Fibroblast of upper back skin (primary cell): ENCODE measurements at regions not wholly inside any gene's neighbourhood (a gene's known extent, or its start where the extent isn't known, plus 50 kb on each side); places are given as distances from the start of the nearest gene placed in this dataset.

Experiments used
- DNase-seq: peaks from one replicate; pipeline ENCODE4 v3.0.0-alpha.2; 2013

DNA sequence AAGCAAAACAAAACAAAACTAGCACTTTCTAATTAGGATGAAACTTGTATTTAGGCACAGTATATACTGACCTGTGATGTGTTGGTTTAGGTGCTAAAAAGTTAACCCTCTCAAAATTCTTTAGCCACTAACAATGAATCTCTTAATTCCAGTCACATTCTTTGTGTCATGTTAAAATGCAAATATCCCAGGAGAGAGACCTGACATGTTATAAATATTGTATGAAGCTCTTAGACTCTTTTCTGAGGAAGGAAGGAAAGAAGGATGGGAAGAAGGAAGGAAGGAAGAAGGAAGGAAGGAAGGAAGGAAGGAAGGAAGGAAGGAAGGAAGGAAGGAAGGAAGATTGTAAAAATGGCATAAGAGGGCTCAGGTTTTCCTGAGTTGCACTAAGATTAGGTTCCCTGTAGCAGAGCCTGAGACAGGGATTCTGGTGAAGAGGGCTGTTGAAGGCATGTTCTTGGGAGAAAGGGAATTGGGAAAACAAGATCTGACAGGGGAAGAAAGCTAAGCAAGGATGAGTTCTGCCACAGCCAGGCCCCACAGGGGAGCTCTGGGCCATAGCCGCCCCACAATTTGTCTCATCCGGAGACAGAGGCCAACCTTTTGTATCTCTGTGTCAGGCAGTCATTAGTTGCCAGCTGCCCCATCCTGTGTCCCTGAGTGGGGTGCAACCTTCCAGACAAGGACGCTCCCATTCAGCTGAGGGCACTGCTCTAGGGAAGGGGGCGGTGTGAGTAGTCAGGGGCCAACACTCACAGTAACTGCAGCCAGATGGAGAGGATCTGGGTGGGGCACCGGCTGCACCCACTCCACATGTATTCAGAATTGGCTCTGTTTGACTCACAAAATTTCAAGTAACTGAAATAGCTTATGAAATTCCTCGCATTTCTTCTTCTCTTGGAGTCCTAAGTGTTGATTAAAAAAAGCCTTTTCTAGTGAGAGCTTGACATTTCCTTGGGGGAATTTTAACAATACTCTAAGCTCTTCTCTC lies 189.3 kb upstream of the ARG1 start:
- peak; percentile 44 for DNase-seq

DNA sequence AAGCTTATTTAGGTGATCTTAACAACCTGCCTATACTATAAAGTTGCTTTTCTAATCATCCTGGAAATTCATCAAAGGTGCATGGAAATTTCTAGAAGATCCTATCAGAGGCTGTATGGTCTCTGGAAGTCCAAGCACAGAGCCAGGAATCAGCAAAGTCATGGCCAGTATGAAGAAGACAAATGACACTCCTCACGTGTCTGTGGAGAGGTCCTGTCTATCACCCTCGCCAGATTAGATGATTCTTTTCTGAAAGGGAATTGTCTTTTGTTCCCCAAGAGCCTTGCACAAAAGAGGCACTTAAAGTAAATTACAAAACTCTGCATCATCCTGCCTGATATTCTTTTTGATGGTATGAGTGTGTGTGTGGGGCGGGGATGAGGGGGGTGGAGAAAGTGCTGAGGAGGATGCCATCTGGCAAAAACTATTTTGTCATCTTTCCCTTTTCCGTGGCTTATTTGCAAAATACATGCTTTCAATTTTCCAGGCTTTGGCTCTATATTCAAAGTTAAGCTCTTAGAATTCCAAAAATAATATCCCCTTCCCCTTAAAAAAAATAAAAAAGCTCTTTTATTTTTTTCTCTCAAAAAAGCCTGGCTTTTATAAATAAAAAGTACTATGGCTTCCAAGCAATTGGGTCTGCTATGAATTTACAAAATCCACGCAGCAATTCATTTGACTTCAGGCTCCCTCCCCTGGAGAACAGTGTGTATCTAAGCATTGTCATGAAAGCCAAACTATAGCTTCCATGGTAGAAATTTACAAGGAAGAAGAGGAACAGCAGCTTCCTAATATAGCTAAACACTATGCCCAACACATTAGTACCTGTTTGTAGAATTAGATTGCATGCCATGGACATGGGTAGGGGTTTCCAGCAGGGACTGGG lies 185.2 kb upstream of the ARG1 start:
- no peak for DNase-seq

DNA sequence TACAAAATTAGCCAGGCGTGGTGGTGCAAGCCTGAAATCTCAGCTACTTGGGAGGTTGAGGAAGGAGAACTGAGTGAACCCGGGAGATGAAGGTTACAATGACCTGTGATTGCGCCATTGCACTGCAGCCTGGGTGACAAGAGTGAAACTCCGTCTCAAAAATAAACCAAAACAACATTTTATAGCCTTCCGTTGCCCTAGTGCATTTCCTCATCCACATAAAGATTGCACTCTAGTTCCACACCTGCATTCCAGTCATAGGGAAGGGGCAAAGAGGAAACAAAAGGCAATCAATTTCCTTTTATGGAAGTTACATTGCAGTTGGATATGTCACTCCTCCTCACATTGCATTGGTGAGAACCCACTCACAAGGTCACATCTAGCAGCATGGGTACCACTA lies 182.7 kb upstream of the ARG1 start:
- no peak for DNase-seq

DNA sequence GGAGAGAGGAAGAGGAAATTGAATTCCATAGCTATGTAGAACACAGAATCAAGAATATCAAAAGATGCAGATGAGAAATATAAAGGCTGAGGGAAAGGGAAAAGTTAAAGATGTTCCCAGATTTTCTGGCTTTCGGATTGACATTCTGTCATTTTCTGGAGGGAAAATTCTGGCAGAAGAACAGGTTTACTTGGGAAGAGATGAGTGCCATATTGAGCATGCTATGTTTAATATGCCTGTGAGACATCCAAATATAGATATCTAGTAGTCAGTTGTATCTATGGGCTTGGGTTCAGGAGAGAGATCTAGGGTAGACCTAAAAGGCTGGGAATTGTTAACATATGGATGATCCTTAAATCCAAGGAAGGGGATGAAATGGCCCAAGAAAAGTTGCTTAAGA lies 181.9 kb upstream of the ARG1 start:
- no peak for DNase-seq

- DNase-seq = no peak
These were observed 179.6 kb upstream of the ARG1 start for GRCh38 chr6:131393433-131393832.

GRCh38 chr6:131394768-131395432 lies 178.1 kb upstream of the ARG1 start:
- DNase-seq = no peak

DNA sequence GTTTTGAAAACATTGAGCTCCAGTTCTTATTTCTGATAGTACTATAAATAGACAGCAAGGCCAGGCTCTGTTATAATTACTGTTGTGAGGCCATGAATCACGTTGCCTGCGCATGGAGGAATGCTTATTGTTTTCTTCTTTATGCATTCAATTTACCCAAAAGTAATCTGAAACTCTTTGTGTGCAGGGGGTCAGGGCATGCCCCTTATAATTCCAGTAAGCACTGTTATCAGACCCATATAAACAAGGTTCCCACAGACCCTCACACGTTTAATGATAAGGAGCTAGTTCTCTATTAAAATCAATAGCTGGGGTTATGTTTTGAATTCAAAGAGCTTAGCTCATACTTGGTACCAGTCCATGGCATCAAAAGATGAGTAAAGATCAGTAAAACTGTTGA lies 174.8 kb upstream of the ARG1 start:
- no peak for DNase-seq

DNA sequence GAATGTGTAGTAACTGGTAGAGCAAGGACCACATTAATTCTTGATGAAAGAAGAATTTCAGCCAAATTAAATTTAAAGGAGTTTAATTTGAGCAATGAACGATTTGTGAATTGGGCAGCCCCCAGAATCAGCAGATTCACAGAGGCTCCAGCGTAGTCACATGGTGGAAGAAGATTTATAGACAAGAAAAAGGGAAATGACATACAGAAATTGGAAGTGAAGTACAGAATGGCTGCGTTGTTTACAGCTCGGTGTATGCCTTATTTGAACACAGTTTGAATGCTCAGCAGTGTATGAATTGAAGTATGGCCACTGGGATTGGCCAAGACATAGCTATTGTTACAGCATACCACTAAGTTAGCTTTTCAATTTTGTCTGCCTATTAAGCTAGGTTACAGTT lies 173.6 kb upstream of the ARG1 start:
- no peak for DNase-seq

GRCh38 chr6:131400054-131400778 lies 172.8 kb upstream of the ARG1 start:
- DNase-seq = peak; percentile 93

DNA sequence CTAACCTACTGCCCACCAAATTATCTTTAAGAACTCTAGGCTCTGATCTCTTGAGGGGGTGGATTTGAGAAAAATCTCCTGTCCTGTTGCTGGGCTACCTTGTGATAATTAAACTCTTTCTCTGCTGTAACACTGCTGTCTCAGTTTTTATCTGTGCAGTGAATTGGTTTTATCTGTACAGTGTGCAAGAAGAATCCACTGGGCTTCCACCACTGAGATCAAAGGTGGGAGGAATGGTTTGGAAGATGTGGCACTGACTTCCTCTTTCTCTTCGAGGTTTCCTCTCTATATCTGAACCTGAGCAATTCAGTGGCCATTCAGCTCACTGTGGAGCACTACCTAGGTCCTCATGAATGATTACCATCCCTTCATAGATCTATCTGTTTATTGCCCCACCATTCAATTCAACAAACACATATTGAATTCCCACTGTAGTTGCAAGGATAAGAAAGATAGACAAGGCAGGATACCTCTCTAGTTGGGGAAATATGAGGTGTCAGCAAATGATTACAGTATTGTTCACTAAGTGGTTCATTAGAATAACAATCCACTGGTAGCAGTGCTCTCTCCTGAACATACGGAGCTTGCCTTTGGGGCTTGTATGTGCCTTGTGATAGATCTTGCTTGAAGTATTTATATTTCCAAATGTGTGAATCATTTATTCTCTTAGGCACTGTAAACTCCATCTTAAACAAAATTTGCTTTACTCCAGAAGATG lies 172.1 kb upstream of the ARG1 start:
- DNase-seq = no peak

- no peak for DNase-seq
These were observed 164.2 kb upstream of the ARG1 start for GRCh38 chr6:131408811-131409210.

DNA sequence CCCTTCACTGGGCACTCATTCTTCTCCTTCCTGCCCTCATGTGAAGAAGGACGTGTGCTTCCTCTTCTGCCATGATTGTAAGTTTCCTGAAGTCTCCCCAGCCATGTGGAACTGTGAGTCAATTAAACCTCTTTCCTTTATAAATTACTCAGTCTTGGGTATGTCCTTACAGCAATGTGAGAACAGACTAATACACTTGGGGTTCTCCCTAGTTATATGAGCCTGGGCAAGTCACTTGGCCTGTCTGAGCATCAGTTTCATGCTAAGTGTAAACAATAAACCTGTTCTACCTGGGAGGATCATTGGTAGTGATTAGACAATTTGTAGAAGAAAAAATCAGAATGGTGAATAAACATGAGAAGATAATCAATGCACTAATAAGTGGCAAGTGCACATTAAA lies 162.2 kb upstream of the ARG1 start:
- DNase-seq = no peak

GRCh38 chr6:131412960-131413830 lies 159.8 kb upstream of the ARG1 start:
- no peak for DNase-seq

DNA sequence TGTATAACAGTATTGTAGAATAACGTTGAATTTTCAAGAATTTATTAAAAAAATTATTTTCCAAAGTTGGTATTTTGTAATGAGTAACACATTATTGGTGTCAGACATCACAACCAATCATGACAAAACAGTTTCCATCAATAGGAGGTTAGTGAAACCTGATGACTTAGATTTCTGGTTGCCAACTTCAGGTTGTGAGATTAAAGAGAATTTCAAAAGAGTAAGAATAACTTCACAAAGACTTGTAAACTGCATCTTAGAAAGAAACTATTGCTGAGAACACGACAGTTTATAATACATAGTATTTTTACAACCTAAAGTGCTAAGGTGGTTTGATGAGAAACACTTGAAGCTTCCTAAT lies 159.2 kb upstream of the ARG1 start:
- DNase-seq = no peak

DNA sequence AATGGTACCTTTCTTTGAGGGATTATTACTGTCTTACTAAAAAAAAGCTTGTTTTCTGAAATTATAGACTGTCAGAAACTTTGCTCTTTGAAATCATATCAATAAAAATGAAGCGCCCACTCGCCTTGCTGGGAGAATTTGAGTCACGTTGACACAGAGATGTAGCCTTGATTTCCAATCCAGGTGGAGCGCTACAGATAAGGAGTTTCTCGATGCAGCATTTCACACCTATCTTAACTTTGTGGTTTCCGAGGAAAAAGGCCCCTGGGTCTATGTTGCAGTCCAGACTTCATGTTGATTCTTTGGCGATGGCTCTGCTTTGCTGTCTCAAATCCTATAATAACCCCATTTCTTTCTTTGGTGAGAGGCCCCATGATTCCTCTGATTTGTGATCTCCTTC lies 158.1 kb upstream of the ARG1 start:
- no peak for DNase-seq

- DNase-seq = no peak
These were observed 154.6 kb upstream of the ARG1 start for GRCh38 chr6:131418441-131418840.

DNA sequence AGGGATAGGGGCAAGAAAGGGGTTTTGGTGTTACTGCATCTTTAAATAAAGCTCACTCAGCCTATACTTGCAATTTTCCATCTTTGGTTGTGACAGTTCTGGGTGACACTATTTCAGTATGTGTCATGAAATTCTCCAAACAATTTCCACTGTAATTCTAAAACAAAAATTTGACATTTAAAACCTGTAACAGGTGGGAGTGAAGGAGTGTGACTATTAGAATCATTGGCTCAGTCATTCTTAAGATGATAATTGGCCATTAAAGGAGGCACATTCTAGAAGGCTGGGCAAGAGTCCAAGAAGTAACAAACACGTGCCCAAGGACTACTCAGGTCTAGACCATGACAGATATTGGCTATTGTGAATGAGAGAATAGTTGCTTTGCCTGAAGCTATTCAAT lies 153.3 kb upstream of the ARG1 start:
- no peak for DNase-seq

GRCh38 chr6:131424016-131424415 lies 149.0 kb upstream of the ARG1 start:
- DNase-seq = no peak

- no peak for DNase-seq
These were observed 148.6 kb upstream of the ARG1 start for GRCh38 chr6:131424475-131424874.

GRCh38 chr6:131427434-131428058 lies 145.5 kb upstream of the ARG1 start:
- DNase-seq = no peak
